ENCODE measurements at regions not wholly inside any gene's neighbourhood (a gene's known extent, or its start where the extent isn't known, plus 50 kb on each side); places are given as distances from the start of the nearest gene placed in this dataset.
"Not testable (repeated sequence)": the region's sequence is repeated elsewhere in the genome, so short reads cannot be mapped to it uniquely, and the experiment has no call there.

DNA sequence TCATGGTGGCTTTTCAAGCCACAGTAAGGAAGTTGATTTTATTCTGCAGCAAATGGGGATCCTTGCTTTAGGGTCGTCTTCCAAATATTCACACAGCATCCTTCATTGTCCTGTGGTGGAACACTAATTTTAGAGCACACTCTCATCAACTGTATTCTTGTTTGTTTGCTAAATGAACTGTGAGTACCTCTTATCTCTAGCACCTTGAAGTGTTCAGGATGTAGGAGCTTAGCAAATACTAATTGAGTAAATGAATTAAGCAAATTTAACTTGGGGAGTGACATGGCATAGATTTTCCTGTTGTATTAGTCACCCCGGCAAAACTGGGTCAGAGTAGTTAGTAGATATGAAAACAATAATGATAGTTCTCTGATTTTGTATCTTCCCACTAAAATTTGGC lies 156.9 kb downstream of the UBE2NL start:
- Mint-ChIP-seq H3K9me3 (peaks cover 0 to 6% (median under 1%) of the 10 kb centered on the region in 8 donors), H3K4me3 (no peak overlapping the region), H3K4me1 (no peaks in the 10 kb centered on the region), H3K27ac (no peak overlapping the region), H3K27me3 (no peaks in the 10 kb centered on the region), H3K36me3 (no peaks in the 10 kb centered on the region)
- Histone ChIP-seq H3K4me3 (ENCODE audit: low read length in 2 of 2) (no peak overlapping the region), H3K27ac (ENCODE audit: low read depth, low read length) (no peak overlapping the region), H3K9me3 (ENCODE audit: control insufficient read depth in 1 of 2, low read length in 2 of 2) (no peaks in the 10 kb centered on the region), H3K27me3 (ENCODE audit: insufficient read depth, low read length) (no peaks in the 10 kb centered on the region), H3K4me1 (ENCODE audit: insufficient read depth, low read length) (no peaks in the 10 kb centered on the region), H3K36me3 (ENCODE audit: insufficient read depth, low read length) (no peaks in the 10 kb centered on the region)
- intact Hi-C loops (cut with micrococcal nuclease): no loop called here
- ChIA-PET CTCF (ENCODE audit: partially characterized antibody) (no interaction called here), POLR2A (ENCODE audit: partially characterized antibody) (no interaction called here)
- no peak for DNase-seq

DNA sequence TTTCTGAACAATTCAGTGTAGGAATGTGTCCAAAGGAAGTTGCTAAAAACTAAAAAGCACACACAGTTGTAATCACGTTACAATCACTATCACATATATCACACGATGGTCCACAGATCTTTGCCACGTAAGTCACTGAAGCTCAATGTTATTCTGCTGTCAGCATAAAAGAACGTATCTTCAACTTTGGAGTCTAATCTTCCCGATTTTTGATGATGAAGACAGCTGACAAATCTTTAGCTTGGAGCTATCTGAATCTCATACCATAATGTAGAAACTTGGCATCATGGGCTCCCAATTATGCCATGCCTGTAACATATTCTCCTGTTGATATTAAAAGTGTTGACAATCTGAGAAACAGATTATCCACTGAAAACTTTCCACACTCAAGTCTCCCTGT lies 158.4 kb downstream of the UBE2NL start:
- no peak overlapping the region for H3K4me3 ChIP-seq (ENCODE audit: low read length in 2 of 2)
- no peaks in the 10 kb centered on the region for H3K36me3 ChIP-seq (ENCODE audit: insufficient read depth, low read length)
- ChIA-PET CTCF (ENCODE audit: partially characterized antibody) (interaction anchor here (0.6 kb wide), 1 partner anchor 74 kb away, joined by 3 read pairs; no protein-coding TSS in a partner anchor), POLR2A (ENCODE audit: partially characterized antibody) (no interaction called here)
- no peaks in the 10 kb centered on the region for H3K27me3 ChIP-seq (ENCODE audit: insufficient read depth, low read length)
- H3K36me3 Mint-ChIP-seq: no peaks in the 10 kb centered on the region
- H3K9me3 ChIP-seq (ENCODE audit: control insufficient read depth in 1 of 2, low read length in 2 of 2): no peaks in the 10 kb centered on the region
- H3K27ac Mint-ChIP-seq: no peak overlapping the region
- H3K27me3 Mint-ChIP-seq: no peaks in the 10 kb centered on the region
- peaks cover 0 to 10% (median 1%) of the 10 kb centered on the region in 8 donors for H3K9me3 Mint-ChIP-seq
- H3K27ac ChIP-seq (ENCODE audit: low read depth, low read length): no peak overlapping the region
- no peaks in the 10 kb centered on the region for H3K4me1 ChIP-seq (ENCODE audit: insufficient read depth, low read length)
- intact Hi-C loops (cut with micrococcal nuclease): no loop called here
- DNase-seq: no peak
- no peak overlapping the region for H3K4me3 Mint-ChIP-seq
- H3K4me1 Mint-ChIP-seq: no peaks in the 10 kb centered on the region

- Histone ChIP-seq H3K4me1 (ENCODE audit: insufficient read depth, low read length) (no peaks in the 10 kb centered on the region), H3K9me3 (ENCODE audit: control insufficient read depth in 1 of 2, low read length in 2 of 2) (no peaks in the 10 kb centered on the region), H3K36me3 (ENCODE audit: insufficient read depth, low read length) (no peaks in the 10 kb centered on the region), H3K4me3 (ENCODE audit: low read length in 2 of 2) (no peak overlapping the region), H3K27ac (ENCODE audit: low read depth, low read length) (no peak overlapping the region), H3K27me3 (ENCODE audit: insufficient read depth, low read length) (no peaks in the 10 kb centered on the region)
- no peak for DNase-seq
- peaks cover 0 to 10% (median under 1%) of the 10 kb centered on the region in 8 donors for H3K9me3 Mint-ChIP-seq
- intact Hi-C loops (cut with micrococcal nuclease): no loop called here
- no peaks in the 10 kb centered on the region for H3K4me1 Mint-ChIP-seq
- no peak overlapping the region for H3K4me3 Mint-ChIP-seq
- no peaks in the 10 kb centered on the region for H3K36me3 Mint-ChIP-seq
- POLR2A ChIA-PET (ENCODE audit: partially characterized antibody): no interaction called here
- H3K27ac Mint-ChIP-seq: no peak overlapping the region
- CTCF ChIA-PET (ENCODE audit: partially characterized antibody): no interaction called here
- no peaks in the 10 kb centered on the region for H3K27me3 Mint-ChIP-seq
Observed at GRCh38 chrX:144075432-144075831, 191.6 kb downstream of the UBE2NL start.

- H3K36me3 ChIP-seq (ENCODE audit: insufficient read depth, low read length); DNase-seq; H3K27me3 Mint-ChIP-seq; H3K4me3 ChIP-seq (ENCODE audit: low read length in 2 of 2); H3K4me1 ChIP-seq (ENCODE audit: insufficient read depth, low read length); H3K27ac ChIP-seq (ENCODE audit: low read depth, low read length); H3K4me1 Mint-ChIP-seq; intact Hi-C loops (cut with micrococcal nuclease); H3K9me3 Mint-ChIP-seq; H3K27me3 ChIP-seq (ENCODE audit: insufficient read depth, low read length); POLR2A ChIA-PET (ENCODE audit: partially characterized antibody); H3K36me3 Mint-ChIP-seq; H3K9me3 ChIP-seq (ENCODE audit: control insufficient read depth in 1 of 2, low read length in 2 of 2); CTCF ChIA-PET (ENCODE audit: partially characterized antibody); H3K4me3 Mint-ChIP-seq; H3K27ac Mint-ChIP-seq: not testable (repeated sequence)
Observed at GRCh38 chrX:144082237-144082636, 198.4 kb downstream of the UBE2NL start.

DNA sequence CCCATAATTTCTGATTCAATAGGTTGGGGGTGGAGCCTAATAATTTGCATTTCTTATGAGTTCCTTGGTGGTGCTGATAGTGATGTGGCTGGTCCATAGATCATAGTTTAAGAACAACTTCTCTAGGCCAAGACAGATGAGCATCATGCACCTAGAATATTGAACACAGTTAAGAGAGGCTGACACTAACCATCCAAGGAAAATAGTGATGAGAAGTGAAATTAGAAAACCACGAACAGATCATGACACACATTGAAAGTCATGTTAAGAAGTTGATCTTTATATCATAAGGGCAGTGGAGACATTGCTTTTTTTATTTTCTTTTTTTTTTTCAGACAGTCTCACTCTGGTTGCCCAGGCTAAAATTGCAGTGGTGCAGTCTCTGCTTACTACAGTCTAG lies 205.8 kb downstream of the UBE2NL start:
- H3K4me1 Mint-ChIP-seq; DNase-seq; H3K9me3 ChIP-seq (ENCODE audit: control insufficient read depth in 1 of 2, low read length in 2 of 2); H3K27ac Mint-ChIP-seq; H3K4me1 ChIP-seq (ENCODE audit: insufficient read depth, low read length); H3K27me3 ChIP-seq (ENCODE audit: insufficient read depth, low read length); intact Hi-C loops (cut with micrococcal nuclease); H3K4me3 Mint-ChIP-seq; H3K27ac ChIP-seq (ENCODE audit: low read depth, low read length); CTCF ChIA-PET (ENCODE audit: partially characterized antibody); H3K27me3 Mint-ChIP-seq; POLR2A ChIA-PET (ENCODE audit: partially characterized antibody); H3K36me3 ChIP-seq (ENCODE audit: insufficient read depth, low read length); H3K36me3 Mint-ChIP-seq; H3K9me3 Mint-ChIP-seq; H3K4me3 ChIP-seq (ENCODE audit: low read length in 2 of 2): not testable (repeated sequence)

GRCh38 chrX:144092116-144092515 lies 208.2 kb downstream of the UBE2NL start:
- intact Hi-C loops (cut with micrococcal nuclease); H3K4me3 ChIP-seq (ENCODE audit: low read length in 2 of 2); H3K27me3 Mint-ChIP-seq; H3K4me1 Mint-ChIP-seq; H3K27me3 ChIP-seq (ENCODE audit: insufficient read depth, low read length); H3K27ac Mint-ChIP-seq; H3K4me1 ChIP-seq (ENCODE audit: insufficient read depth, low read length); H3K9me3 ChIP-seq (ENCODE audit: control insufficient read depth in 1 of 2, low read length in 2 of 2); H3K36me3 Mint-ChIP-seq; CTCF ChIA-PET (ENCODE audit: partially characterized antibody); H3K36me3 ChIP-seq (ENCODE audit: insufficient read depth, low read length); POLR2A ChIA-PET (ENCODE audit: partially characterized antibody); H3K9me3 Mint-ChIP-seq; H3K4me3 Mint-ChIP-seq; H3K27ac ChIP-seq (ENCODE audit: low read depth, low read length); DNase-seq: not testable (repeated sequence)

DNA sequence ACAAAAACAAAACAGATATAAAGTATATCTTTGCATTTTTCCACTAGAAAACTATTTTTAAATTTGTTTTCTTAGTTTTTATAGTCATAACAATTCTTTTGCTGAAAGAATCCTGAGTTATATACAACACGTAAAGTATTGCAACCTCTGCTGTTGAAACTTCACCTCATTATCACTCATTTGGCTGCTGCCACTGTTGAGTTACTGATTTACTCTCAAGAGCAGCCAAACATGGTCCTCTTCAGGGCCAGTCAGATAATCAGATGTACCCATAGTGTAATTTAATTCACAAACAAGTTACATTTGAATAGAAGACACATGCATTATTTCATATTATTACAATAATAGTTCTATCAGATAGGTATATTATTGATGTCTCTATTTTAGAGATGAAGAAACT lies 235.6 kb downstream of the UBE2NL start:
- CTCF ChIA-PET (ENCODE audit: partially characterized antibody); H3K4me3 ChIP-seq (ENCODE audit: low read length in 2 of 2); H3K36me3 Mint-ChIP-seq; H3K4me1 ChIP-seq (ENCODE audit: insufficient read depth, low read length); H3K4me3 Mint-ChIP-seq; H3K27me3 Mint-ChIP-seq; H3K27ac ChIP-seq (ENCODE audit: low read depth, low read length); intact Hi-C loops (cut with micrococcal nuclease); H3K27ac Mint-ChIP-seq; H3K4me1 Mint-ChIP-seq; H3K9me3 ChIP-seq (ENCODE audit: control insufficient read depth in 1 of 2, low read length in 2 of 2); POLR2A ChIA-PET (ENCODE audit: partially characterized antibody); H3K9me3 Mint-ChIP-seq; H3K36me3 ChIP-seq (ENCODE audit: insufficient read depth, low read length); H3K27me3 ChIP-seq (ENCODE audit: insufficient read depth, low read length); DNase-seq: not testable (repeated sequence)

GRCh38 chrX:144121566-144121965 lies 237.7 kb downstream of the UBE2NL start:
- H3K4me1 ChIP-seq (ENCODE audit: insufficient read depth, low read length); H3K36me3 Mint-ChIP-seq; H3K36me3 ChIP-seq (ENCODE audit: insufficient read depth, low read length); CTCF ChIA-PET (ENCODE audit: partially characterized antibody); H3K4me1 Mint-ChIP-seq; H3K9me3 Mint-ChIP-seq; intact Hi-C loops (cut with micrococcal nuclease); H3K4me3 Mint-ChIP-seq; DNase-seq; POLR2A ChIA-PET (ENCODE audit: partially characterized antibody); H3K27ac ChIP-seq (ENCODE audit: low read depth, low read length); H3K9me3 ChIP-seq (ENCODE audit: control insufficient read depth in 1 of 2, low read length in 2 of 2); H3K27ac Mint-ChIP-seq; H3K27me3 Mint-ChIP-seq; H3K27me3 ChIP-seq (ENCODE audit: insufficient read depth, low read length); H3K4me3 ChIP-seq (ENCODE audit: low read length in 2 of 2): not testable (repeated sequence)

Measured in CD4-positive, alpha-beta memory T cell (primary cell).